Muscle of leg (tissue), 3 donors: ENCODE measurements at regions not wholly inside any gene's neighbourhood (a gene's known extent, or its start where the extent isn't known, plus 50 kb on each side); places are given as distances from the start of the nearest gene placed in this dataset.

ENCODE experiments used
- DNase-seq: peaks from one replicate; pipeline ENCODE4 v3.0.0; 2013
- H3K27ac ChIP-seq: one replicate; pipeline ENCODE4 v1.5.1; 2013; ENCODE audit warnings: mild to moderate bottlenecking, low read length, control low read depth
- H3K27me3 ChIP-seq: one replicate; pipeline ENCODE4 v1.6.1; 2013; ENCODE audit warnings: low read length; ENCODE audit not compliant: control insufficient read depth, insufficient read depth
- H3K36me3 ChIP-seq: one replicate; pipeline ENCODE4 v1.6.1; 2013; ENCODE audit warnings: low read length; ENCODE audit not compliant: control insufficient read depth, insufficient read depth
- H3K4me1 ChIP-seq: one replicate; pipeline ENCODE4 v1.6.1; 2013; ENCODE audit warnings: low read length; ENCODE audit not compliant: control insufficient read depth, insufficient read depth
- H3K4me3 ChIP-seq: one replicate; pipeline ENCODE4 v1.5.1; 2013; ENCODE audit warnings: low read length, control low read depth
- H3K9me3 ChIP-seq: replicated peaks from 2 replicates; pipeline ENCODE4 v1.6.1; 2013; ENCODE audit warnings: low read depth, low read length; ENCODE audit not compliant: control insufficient read depth
- WGBS: methylation state at CpG from one replicate; pipeline ENCODE4 v1.1.5; 2013; ENCODE audit warnings: missing lambda C conversion rate; ENCODE audit not compliant: insufficient coverage; 5-methylcytosine and 5-hydroxymethylcytosine counted together

DNA sequence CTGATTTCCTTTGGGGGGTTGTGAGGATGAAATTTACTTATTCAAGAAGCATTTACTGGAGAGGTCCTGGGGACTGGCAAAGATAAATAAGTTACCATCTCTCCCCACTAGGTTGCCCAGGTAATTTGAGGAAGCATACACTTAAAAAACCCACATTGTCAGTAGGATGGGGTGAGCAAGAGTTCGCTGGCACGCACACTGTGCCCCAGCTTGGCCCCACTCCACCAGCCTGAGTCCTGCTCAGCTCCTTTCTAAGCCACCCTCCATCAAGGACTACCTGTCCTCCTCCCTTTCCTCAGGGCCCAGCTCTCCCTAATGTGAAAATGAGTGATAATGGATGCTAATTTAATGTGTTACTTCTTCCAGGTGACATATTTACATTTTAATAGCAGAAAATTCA, 216.5 kb upstream of the PLET1 start:
- Histone ChIP-seq H3K27me3 (peaks cover under 1% of the 10 kb centered on the region), H3K36me3 (no peaks in the 10 kb centered on the region), H3K9me3 (no peaks in the 10 kb centered on the region), H3K4me1 (no peaks in the 10 kb centered on the region), H3K4me3 (no peak overlapping the region), H3K27ac (no peak overlapping the region)
- no CpG with 5 or more reads among the region's 2 CpGs for WGBS
- no peak for DNase-seq

DNA sequence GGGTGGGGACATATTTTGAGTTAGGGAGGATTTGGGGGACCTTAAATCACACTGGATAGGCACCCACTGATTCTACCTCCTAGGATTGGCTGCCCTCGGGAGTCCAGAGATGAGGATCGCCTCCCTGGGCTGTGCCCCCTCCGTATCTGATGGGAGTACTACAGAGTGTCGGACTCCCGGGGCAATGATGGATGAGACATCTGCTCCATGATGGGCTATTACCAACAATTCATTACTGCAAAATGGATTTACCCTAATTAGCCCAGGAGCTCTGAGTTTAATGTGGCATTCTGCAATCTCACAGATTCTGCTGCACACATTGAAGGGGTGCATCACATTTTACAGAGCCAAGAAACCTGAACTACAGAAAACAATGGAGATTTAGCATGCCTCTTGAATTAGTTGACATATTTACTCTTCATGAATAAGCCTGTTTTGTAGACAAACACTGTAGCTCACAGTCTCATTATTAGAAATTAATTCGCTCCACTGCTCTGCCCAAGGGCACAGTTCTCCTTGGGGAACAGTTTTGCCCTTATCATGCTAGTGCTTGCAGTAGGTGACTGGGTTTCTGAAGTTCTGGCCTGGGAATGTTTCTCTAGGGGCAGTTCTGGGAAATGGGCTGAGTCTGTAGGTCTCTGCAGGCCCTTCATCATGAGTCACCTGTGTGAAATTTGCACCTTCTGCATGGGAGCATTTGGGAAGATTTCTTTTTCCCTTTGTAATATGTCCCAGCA, 217.1 kb upstream of the PLET1 start:
- WGBS, result no CpG with 5 or more reads among the region's 6 CpGs
- no peak for DNase-seq
- Histone ChIP-seq H3K27ac (no peak overlapping the region), H3K36me3 (no peaks in the 10 kb centered on the region), H3K4me3 (no peak overlapping the region), H3K9me3 (no peaks in the 10 kb centered on the region), H3K4me1 (no peaks in the 10 kb centered on the region), H3K27me3 (no peaks in the 10 kb centered on the region)

GRCh38 chr11:112478806-112479205, 218.1 kb upstream of the PLET1 start:
- H3K4me1 ChIP-seq, result no peaks in the 10 kb centered on the region
- no peak overlapping the region for H3K4me3 ChIP-seq
- DNase-seq, result no peak
- no peaks in the 10 kb centered on the region for H3K27me3 ChIP-seq
- whole genome bisulfite sequencing, result no CpG with 5 or more reads among the region's 4 CpGs
- H3K9me3 ChIP-seq, result no peaks in the 10 kb centered on the region
- no peak overlapping the region for H3K27ac ChIP-seq
- no peaks in the 10 kb centered on the region for H3K36me3 ChIP-seq

DNA sequence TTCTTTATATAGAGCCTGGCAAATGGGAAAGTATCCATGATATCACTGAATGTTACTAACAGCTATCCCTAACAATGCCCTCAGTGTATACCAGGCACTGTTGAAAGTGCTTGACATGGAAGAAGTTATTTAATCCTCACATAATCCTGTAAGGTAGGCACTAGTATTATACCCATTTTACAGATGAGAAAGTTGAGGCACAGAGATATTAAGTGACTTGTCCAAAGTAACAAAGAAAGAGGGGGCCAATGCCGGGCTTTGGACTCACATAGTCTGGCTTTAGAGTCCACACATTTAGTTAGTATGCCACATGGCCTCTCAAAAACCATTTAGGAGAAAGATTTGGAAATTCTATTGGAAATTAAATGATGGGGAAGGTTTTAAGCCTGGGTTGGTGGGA, 220.8 kb upstream of the PLET1 start:
- Histone ChIP-seq H3K9me3 (no peaks in the 10 kb centered on the region), H3K4me1 (no peaks in the 10 kb centered on the region), H3K27ac (no peak overlapping the region), H3K27me3 (no peaks in the 10 kb centered on the region), H3K36me3 (no peaks in the 10 kb centered on the region), H3K4me3 (no peak overlapping the region)
- no peak for DNase-seq
- no CpG with 5 or more reads among the region's 1 CpG for whole genome bisulfite sequencing

- Histone ChIP-seq H3K4me3 (no peak overlapping the region), H3K27me3 (no peaks in the 10 kb centered on the region), H3K9me3 (no peaks in the 10 kb centered on the region), H3K36me3 (no peaks in the 10 kb centered on the region), H3K27ac (no peak overlapping the region), H3K4me1 (no peaks in the 10 kb centered on the region)
- DNase-seq, result no peak
- 25% methylated on average over 1 of the region's 3 CpGs for whole genome bisulfite sequencing
Measured at GRCh38 chr11:112481893-112482292, 221.2 kb upstream of the PLET1 start.

- Histone ChIP-seq H3K27me3 (no peaks in the 10 kb centered on the region), H3K4me3 (no peak overlapping the region), H3K4me1 (no peaks in the 10 kb centered on the region), H3K9me3 (no peaks in the 10 kb centered on the region), H3K36me3 (no peaks in the 10 kb centered on the region), H3K27ac (no peak overlapping the region)
- 100% methylated on average over 1 of the region's 2 CpGs for WGBS
- no peak for DNase-seq
Measured at GRCh38 chr11:112485280-112485679, 224.6 kb upstream of the PLET1 start.

GRCh38 chr11:112497826-112498225, 237.2 kb upstream of the PLET1 start:
- Histone ChIP-seq H3K4me3 (no peak overlapping the region), H3K36me3 (no peaks in the 10 kb centered on the region), H3K9me3 (no peaks in the 10 kb centered on the region), H3K27ac (no peak overlapping the region), H3K27me3 (peaks cover 6% of the 10 kb centered on the region), H3K4me1 (no peaks in the 10 kb centered on the region)
- WGBS, result 100% methylated on average over 1 of the region's 1 CpG
- no peak for DNase-seq

GRCh38 chr11:112498701-112499100, 238.0 kb upstream of the PLET1 start:
- Histone ChIP-seq H3K4me1 (no peaks in the 10 kb centered on the region), H3K4me3 (no peak overlapping the region), H3K27me3 (peaks cover 6% of the 10 kb centered on the region), H3K27ac (no peak overlapping the region), H3K9me3 (no peaks in the 10 kb centered on the region), H3K36me3 (no peaks in the 10 kb centered on the region)
- WGBS, result 59% methylated on average over 2 of the region's 5 CpGs
- DNase-seq, result no peak

DNA sequence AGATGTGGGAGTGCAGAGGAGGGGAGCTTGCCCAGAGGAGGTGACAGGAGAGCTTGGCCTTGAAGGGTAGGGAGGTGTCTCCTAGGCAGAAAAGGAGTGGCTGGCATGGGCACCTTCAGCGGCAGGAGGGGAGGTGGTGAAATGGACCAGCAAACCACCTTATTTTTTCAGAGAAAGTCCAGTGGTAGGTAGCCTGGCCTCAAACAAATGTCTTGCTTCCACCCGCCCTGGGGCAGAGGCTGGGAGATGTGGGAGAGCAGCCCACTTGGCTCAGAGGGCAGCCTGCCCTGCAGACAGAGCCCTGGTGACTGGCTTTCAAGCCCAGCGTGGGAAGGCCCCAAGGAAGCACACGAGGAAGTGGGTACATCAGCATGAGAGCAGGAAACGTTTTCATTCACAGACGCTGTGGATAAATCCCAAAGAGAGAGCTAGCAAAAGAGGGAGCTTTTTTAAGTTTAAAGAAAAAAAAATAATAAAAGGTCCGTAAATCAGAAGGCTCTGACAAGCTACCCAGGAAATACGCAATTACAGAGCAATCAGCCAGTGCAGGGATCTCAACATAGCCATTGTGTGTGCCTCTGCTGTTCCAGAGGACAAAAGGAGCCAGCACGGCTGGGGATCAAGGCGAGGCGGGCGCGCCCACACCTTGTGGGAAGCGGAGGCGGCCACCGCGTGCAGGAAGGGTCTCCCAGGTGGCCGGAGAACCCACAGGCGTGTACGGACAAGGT, 238.7 kb upstream of the PLET1 start:
- 60% methylated on average over 17 of the region's 20 CpGs for WGBS
- no peak for DNase-seq

GRCh38 chr11:112499881-112500204, 239.2 kb upstream of the PLET1 start:
- Histone ChIP-seq H3K4me1 (no peaks in the 10 kb centered on the region), H3K27ac (no peak overlapping the region), H3K4me3 (no peak overlapping the region), H3K9me3 (no peaks in the 10 kb centered on the region), H3K27me3 (peaks cover 6% of the 10 kb centered on the region), H3K36me3 (no peaks in the 10 kb centered on the region)
- no peak for DNase-seq
- 91% methylated on average over 8 of the region's 10 CpGs for WGBS

More for the DNA sequence above, 238.7 kb upstream of the PLET1 start:
- Histone ChIP-seq H3K9me3 (no peaks in the 10 kb centered on the region), H3K36me3 (no peaks in the 10 kb centered on the region), H3K4me3 (no peak overlapping the region), H3K27me3 (peaks cover 6% of the 10 kb centered on the region), H3K4me1 (no peaks in the 10 kb centered on the region), H3K27ac (no peak overlapping the region)
